K562 (cell line): ENCODE measurements at regions not wholly inside any gene's neighbourhood (a gene's known extent, or its start where the extent isn't known, plus 50 kb on each side); places are given as distances from the start of the nearest gene placed in this dataset.

Experiments used
- CHD4 ChIP-seq: fragments of 200-600 bp; sonication (generic); IDR thresholded peaks from 3 replicates; pipeline ENCODE4 v1.6.1; 2012; ENCODE audit warnings: low read depth, mild to moderate bottlenecking, mixed read lengths, low read length, inconsistent platforms; ENCODE audit not compliant: insufficient read depth, insufficient replicate concordance, poor library complexity, severe bottlenecking
- CHD7 ChIP-seq: fragments of 200-600 bp; sonication (generic); IDR thresholded peaks from one replicate; pipeline ENCODE4 v1.6.1; 2012; ENCODE audit warnings: mild to moderate bottlenecking, low read depth, low read length, inconsistent platforms
- E2F1 ChIP-seq: sonication (generic); formaldehyde crosslinking; IDR thresholded peaks from 2 replicates; pipeline ENCODE4 v1.8.1; 2023; ENCODE audit warnings: mild to moderate bottlenecking, missing genetic modification reagents, moderate library complexity
- POLR2B ChIP-seq: fragments of 450-650 bp; IDR thresholded peaks from 2 replicates; pipeline ENCODE4 v1.6.1; 2018; ENCODE audit warnings: low read depth; ENCODE audit not compliant: partially characterized antibody
- ZNF77 ChIP-seq: fragments of 250-450 bp; sonication (Bioruptor Pico); IDR thresholded peaks from 2 replicates; pipeline ENCODE4 v1.5.0; 2020
- ZSCAN29 ChIP-seq: fragments of 450-650 bp; IDR thresholded peaks from 2 replicates; pipeline ENCODE4 v1.6.1; 2017

GRCh38 chr2:52289741-52290140 lies 1257.8 kb upstream of the NRXN1 start (continued):
- TF ChIP-seq E2F1 (CRISPR knock-in tag) (no peak), ZSCAN29 (no peak), POLR2B (no peak), CHD7 (no peak), CHD4 (no peak), ZNF77 (CRISPR knock-in tag) (no peak)
